ENCODE measurements at regions not wholly inside any gene's neighbourhood (a gene's known extent, or its start where the extent isn't known, plus 50 kb on each side); places are given as distances from the start of the nearest gene placed in this dataset.

- DNase-seq (ENCODE audit: low read depth in 2 of 2), result no peak
Measured at GRCh38 chr4:89365375-89365774, 57.8 kb upstream of the GPRIN3 start.

- no peak for DNase-seq (ENCODE audit: low read depth in 2 of 2)
Measured at GRCh38 chr4:89364541-89364940, 56.9 kb upstream of the GPRIN3 start.

- no peak for DNase-seq (ENCODE audit: low read depth in 2 of 2)
Measured at GRCh38 chr4:89363786-89364185, 56.2 kb upstream of the GPRIN3 start.

- DNase-seq (ENCODE audit: low read depth in 2 of 2), result no peak
Measured at GRCh38 chr4:89358935-89359638, 51.5 kb upstream of the GPRIN3 start.

GRCh38 chr4:89357787-89358186 lies 50.2 kb upstream of the GPRIN3 start:
- DNase-seq (ENCODE audit: low read depth in 2 of 2), result no peak

Measured in stimulated activated CD8-positive, alpha-beta memory T cell treated with anti-CD3 and anti-CD28 coated beads, Interleukin-15, amount 100 ng/mL, for 4 hours (primary cell).